ENCODE measurements at regions not wholly inside any gene's neighbourhood (a gene's known extent, or its start where the extent isn't known, plus 50 kb on each side); places are given as distances from the start of the nearest gene placed in this dataset.

- 81% methylated on average over 13 of the region's 13 CpGs for WGBS (ENCODE audit: low lambda C conversion rate, missing lambda C conversion rate)
- Histone ChIP-seq H3K9me2 (replicated peaks; ENCODE audit: insufficient read depth) (no peaks in the 10 kb centered on the region), H4K20me1 (ENCODE audit: insufficient read depth, poor library complexity, severe bottlenecking) (no peaks in the 10 kb centered on the region), H3K4me3 (no peak overlapping the region), H2AFZ (no peak overlapping the region), H3K36me3 (replicated peaks; ENCODE audit: insufficient read depth, low read depth) (no peaks in the 10 kb centered on the region), H3K27me3 (no peaks in the 10 kb centered on the region), H3K79me2 (no peaks in the 10 kb centered on the region), H3K4me1 (ENCODE audit: insufficient read depth) (no peaks in the 10 kb centered on the region), H3K9me3 (ENCODE audit: low read depth) (no peaks in the 10 kb centered on the region), H3K4me2 (no peak overlapping the region), H3K27ac (peak overlapping the region; percentile 77)
- TF ChIP-seq EZH2 (IDR thresholded peaks at IDR 0.05; ENCODE audit: borderline replicate concordance) = no peak
- DNase-seq (ENCODE audit: low spot score) = peak; percentile 28
Observed at GRCh38 chr18:23384778-23385736, 68.0 kb upstream of the RIOK3 start.

- Histone ChIP-seq H3K27ac (no peak overlapping the region), H3K9me3 (ENCODE audit: low read depth) (no peaks in the 10 kb centered on the region), H3K79me2 (no peaks in the 10 kb centered on the region), H3K9me2 (replicated peaks; ENCODE audit: insufficient read depth) (no peaks in the 10 kb centered on the region), H3K27me3 (no peaks in the 10 kb centered on the region), H3K4me3 (no peak overlapping the region), H3K36me3 (replicated peaks; ENCODE audit: insufficient read depth, low read depth) (no peaks in the 10 kb centered on the region), H3K4me1 (ENCODE audit: insufficient read depth) (no peaks in the 10 kb centered on the region), H4K20me1 (ENCODE audit: insufficient read depth, poor library complexity, severe bottlenecking) (no peaks in the 10 kb centered on the region), H2AFZ (no peak overlapping the region), H3K4me2 (no peak overlapping the region)
- 87% methylated on average over 3 of the region's 3 CpGs for WGBS (ENCODE audit: low lambda C conversion rate, missing lambda C conversion rate)
- no peak for DNase-seq (ENCODE audit: low spot score)
- no peak for TF ChIP-seq EZH2phosphoT487 (IDR thresholded peaks at IDR 0.05; ENCODE audit: low read depth, severe bottlenecking, unreplicated experiment)
- TF ChIP-seq CTCF (IDR thresholded peaks at IDR 0.05; ENCODE audit: poor library complexity) = no peak
- no peak for TF ChIP-seq EZH2 (IDR thresholded peaks at IDR 0.05; ENCODE audit: borderline replicate concordance)
Observed at GRCh38 chr18:23386317-23386716, 66.8 kb upstream of the RIOK3 start.

GRCh38 chr18:23387265-23387664 lies 65.8 kb upstream of the RIOK3 start:
- H4K20me1 ChIP-seq (ENCODE audit: insufficient read depth, poor library complexity, severe bottlenecking) = no peaks in the 10 kb centered on the region
- DNase-seq (ENCODE audit: low spot score) = no peak
- no peaks in the 10 kb centered on the region for H3K79me2 ChIP-seq
- H3K4me3 ChIP-seq = no peak overlapping the region
- H3K9me2 ChIP-seq (replicated peaks; ENCODE audit: insufficient read depth) = no peaks in the 10 kb centered on the region
- H2AFZ ChIP-seq = no peak overlapping the region
- 79% methylated on average over 4 of the region's 4 CpGs for WGBS (ENCODE audit: low lambda C conversion rate, missing lambda C conversion rate)
- H3K4me1 ChIP-seq (ENCODE audit: insufficient read depth) = no peaks in the 10 kb centered on the region
- H3K36me3 ChIP-seq (replicated peaks; ENCODE audit: insufficient read depth, low read depth) = no peaks in the 10 kb centered on the region
- H3K27me3 ChIP-seq = no peaks in the 10 kb centered on the region
- H3K9me3 ChIP-seq (ENCODE audit: low read depth) = no peaks in the 10 kb centered on the region
- no peak overlapping the region for H3K4me2 ChIP-seq
- no peak for TF ChIP-seq EZH2 (IDR thresholded peaks at IDR 0.05; ENCODE audit: borderline replicate concordance)
- TF ChIP-seq EZH2phosphoT487 (IDR thresholded peaks at IDR 0.05; ENCODE audit: low read depth, severe bottlenecking, unreplicated experiment) = no peak
- no peak for TF ChIP-seq CTCF (IDR thresholded peaks at IDR 0.05; ENCODE audit: poor library complexity)
- H3K27ac ChIP-seq = no peak overlapping the region

GRCh38 chr18:23388357-23388756 lies 64.7 kb upstream of the RIOK3 start:
- Histone ChIP-seq H3K27me3 (no peaks in the 10 kb centered on the region), H3K9me3 (ENCODE audit: low read depth) (no peaks in the 10 kb centered on the region), H3K79me2 (no peaks in the 10 kb centered on the region), H4K20me1 (ENCODE audit: insufficient read depth, poor library complexity, severe bottlenecking) (no peaks in the 10 kb centered on the region), H3K4me2 (no peak overlapping the region), H3K4me3 (no peak overlapping the region), H2AFZ (no peak overlapping the region), H3K4me1 (ENCODE audit: insufficient read depth) (no peaks in the 10 kb centered on the region), H3K9me2 (replicated peaks; ENCODE audit: insufficient read depth) (no peaks in the 10 kb centered on the region), H3K27ac (no peak overlapping the region), H3K36me3 (replicated peaks; ENCODE audit: insufficient read depth, low read depth) (no peaks in the 10 kb centered on the region)
- no peak for DNase-seq (ENCODE audit: low spot score)
- WGBS (ENCODE audit: low lambda C conversion rate, missing lambda C conversion rate) = 79% methylated on average over 4 of the region's 4 CpGs
- TF ChIP-seq CTCF (IDR thresholded peaks at IDR 0.05; ENCODE audit: poor library complexity) = no peak
- no peak for TF ChIP-seq EZH2phosphoT487 (IDR thresholded peaks at IDR 0.05; ENCODE audit: low read depth, severe bottlenecking, unreplicated experiment)
- no peak for TF ChIP-seq EZH2 (IDR thresholded peaks at IDR 0.05; ENCODE audit: borderline replicate concordance)
